ENCODE measurements at regions not wholly inside any gene's neighbourhood (a gene's known extent, or its start where the extent isn't known, plus 50 kb on each side); places are given as distances from the start of the nearest gene placed in this dataset.
"Not testable (repeated sequence)": the region's sequence is repeated elsewhere in the genome, so short reads cannot be mapped to it uniquely, and the experiment has no call there.

- DNase-seq, result no peak
Measured at GRCh38 chr3:6367171-6367570, 493.7 kb upstream of the GRM7 start.

- no peak for DNase-seq
Measured at GRCh38 chr3:6392123-6392522, 468.8 kb upstream of the GRM7 start.

GRCh38 chr3:6394944-6395343 is 466.0 kb upstream of the GRM7 start:
- DNase-seq, result no peak

GRCh38 chr3:6396631-6397030 is 464.3 kb upstream of the GRM7 start:
- DNase-seq, result no peak

- DNase-seq, result not testable (repeated sequence)
Measured at GRCh38 chr3:6402666-6403065, 458.2 kb upstream of the GRM7 start.

GRCh38 chr3:6406923-6407322 is 454.0 kb upstream of the GRM7 start:
- DNase-seq, result not testable (repeated sequence)

- no peak for DNase-seq
Measured at GRCh38 chr3:6416049-6416661, 444.8 kb upstream of the GRM7 start.

- DNase-seq, result no peak
Measured at GRCh38 chr3:6417174-6417573, 443.7 kb upstream of the GRM7 start.

GRCh38 chr3:6418485-6418884 is 442.4 kb upstream of the GRM7 start:
- no peak for DNase-seq

GRCh38 chr3:6421666-6422445 is 439.1 kb upstream of the GRM7 start:
- DNase-seq, result no peak

GRCh38 chr3:6425289-6425820 is 435.6 kb upstream of the GRM7 start:
- no peak for DNase-seq

GRCh38 chr3:6428276-6428675 is 432.6 kb upstream of the GRM7 start:
- not testable (repeated sequence) for DNase-seq

- no peak for DNase-seq
Measured at GRCh38 chr3:6435951-6436350, 425.0 kb upstream of the GRM7 start.

GRCh38 chr3:6437631-6438030 is 423.3 kb upstream of the GRM7 start:
- no peak for DNase-seq

- DNase-seq, result no peak
Measured at GRCh38 chr3:6438031-6438430, 422.9 kb upstream of the GRM7 start.

- no peak for DNase-seq
Measured at GRCh38 chr3:6439226-6439625, 421.7 kb upstream of the GRM7 start.

GRCh38 chr3:6439824-6440223 is 421.1 kb upstream of the GRM7 start:
- DNase-seq, result no peak

GRCh38 chr3:6444888-6445658 is 415.8 kb upstream of the GRM7 start:
- no peak for DNase-seq

GRCh38 chr3:6447166-6447801 is 413.6 kb upstream of the GRM7 start:
- DNase-seq, result no peak

- no peak for DNase-seq
Measured at GRCh38 chr3:6448011-6448410, 412.9 kb upstream of the GRM7 start.

- no peak for DNase-seq
Measured at GRCh38 chr3:6449099-6449498, 411.8 kb upstream of the GRM7 start.

GRCh38 chr3:6452974-6453373 is 407.9 kb upstream of the GRM7 start:
- no peak for DNase-seq

- no peak for DNase-seq
Measured at GRCh38 chr3:6455031-6455430, 405.9 kb upstream of the GRM7 start.
